Activated CD4-positive, alpha-beta T cell treated with anti-CD3 and anti-CD28 coated beads, Interleukin-2, amount 50 U/mL, for 16 hours (primary cell): ENCODE measurements at regions not wholly inside any gene's neighbourhood (a gene's known extent, or its start where the extent isn't known, plus 50 kb on each side); places are given as distances from the start of the nearest gene placed in this dataset.

ENCODE experiments used
- DNase-seq: peaks from one replicate; pipeline ENCODE4 v3.0.0-alpha.2; 2020

DNA sequence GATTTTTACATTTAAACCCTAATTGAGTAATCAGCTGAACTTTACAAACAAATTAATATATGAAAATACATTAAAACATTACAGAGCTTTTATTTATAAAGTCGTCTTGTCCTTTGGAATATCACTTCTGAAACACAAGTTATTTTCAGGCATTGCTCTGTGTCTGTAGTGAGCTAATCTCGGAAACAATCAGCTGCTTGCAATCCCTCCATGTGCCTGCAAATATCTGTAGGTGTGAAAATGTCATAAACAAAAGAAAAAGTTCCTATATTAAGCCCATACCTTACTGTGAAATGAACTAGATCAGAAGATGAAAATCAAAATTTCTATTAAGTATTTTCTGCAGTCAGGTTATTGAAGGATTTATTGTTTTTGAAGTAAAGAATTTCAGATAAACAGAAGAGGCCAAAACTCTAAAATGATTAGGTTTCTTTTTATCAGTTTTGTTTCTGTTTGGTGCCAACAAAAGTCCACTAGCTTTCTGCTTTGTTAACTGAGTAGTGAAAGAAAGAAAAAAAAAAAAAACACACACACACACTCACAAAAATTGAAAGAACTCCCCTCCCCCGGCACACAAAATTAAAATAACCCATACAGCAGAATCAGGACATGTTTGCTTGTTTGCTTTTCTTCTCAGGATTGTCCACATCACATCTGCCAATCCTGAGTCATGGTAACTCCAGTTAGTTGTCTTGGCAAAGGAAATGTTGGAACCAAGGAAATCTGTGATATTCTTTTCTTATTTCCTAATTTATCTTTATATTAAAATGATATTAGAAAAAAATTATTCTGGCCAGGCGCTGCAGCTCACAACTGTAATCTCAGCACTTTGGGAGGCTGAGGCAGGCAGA lies 627.0 kb upstream of the SLC39A10 start:
- no peak for DNase-seq

GRCh38 chr2:195027947-195028346 lies 629.1 kb upstream of the SLC39A10 start:
- DNase-seq, result no peak

GRCh38 chr2:195026261-195026660 lies 630.8 kb upstream of the SLC39A10 start:
- DNase-seq, result no peak

DNA sequence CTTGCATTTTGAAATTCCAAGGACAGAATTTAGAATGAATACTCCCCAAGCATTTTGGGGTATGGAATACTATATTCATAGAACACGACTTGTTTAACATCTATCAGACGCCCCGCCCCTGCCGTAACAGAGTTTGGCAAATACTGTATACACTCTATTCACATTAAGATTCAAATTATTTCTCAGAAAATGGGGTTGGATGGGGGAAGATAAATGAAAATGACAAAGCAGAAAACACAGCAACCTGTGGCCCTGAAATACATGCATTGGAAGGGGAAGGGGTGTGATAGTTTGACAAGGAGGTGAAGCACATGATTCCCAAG lies 634.6 kb upstream of the SLC39A10 start:
- no peak for DNase-seq

DNA sequence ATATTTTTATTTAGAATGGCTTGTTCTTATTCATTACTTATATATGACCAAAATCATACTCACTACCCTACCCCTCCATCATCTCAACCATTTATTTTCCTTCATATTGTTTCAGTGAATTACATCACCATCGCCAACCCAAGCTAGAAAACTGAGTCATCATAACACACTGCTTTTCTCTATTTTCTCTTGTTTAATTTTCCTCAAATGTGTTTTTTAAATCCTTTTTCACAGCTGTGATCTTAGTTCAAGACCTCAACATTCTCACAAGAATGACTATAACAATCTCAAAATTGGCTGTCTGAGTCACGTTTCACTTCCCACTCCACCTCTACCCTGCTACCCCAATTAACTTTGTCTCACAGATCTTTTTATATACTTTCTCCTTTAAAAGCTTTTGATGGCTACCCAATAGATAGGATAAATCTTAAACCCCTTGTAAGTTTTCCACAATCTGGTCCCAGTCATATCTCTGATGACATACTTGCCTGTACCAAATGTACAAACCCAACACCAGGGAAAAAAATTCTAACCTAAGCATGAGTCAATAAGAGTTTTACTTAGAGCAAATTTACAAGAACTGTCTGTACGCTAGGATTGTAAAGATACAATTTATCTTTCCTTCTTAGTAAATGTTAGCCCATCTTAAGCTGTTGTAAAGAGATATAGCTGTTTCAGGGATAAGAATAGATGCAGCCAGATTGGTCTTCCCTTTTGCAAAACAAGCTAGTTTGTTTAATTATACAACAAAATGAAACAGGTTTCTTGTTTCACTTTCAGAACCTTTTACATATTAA lies 635.1 kb upstream of the SLC39A10 start:
- DNase-seq, result no peak

GRCh38 chr2:195018462-195018861 lies 638.6 kb upstream of the SLC39A10 start:
- no peak for DNase-seq

DNA sequence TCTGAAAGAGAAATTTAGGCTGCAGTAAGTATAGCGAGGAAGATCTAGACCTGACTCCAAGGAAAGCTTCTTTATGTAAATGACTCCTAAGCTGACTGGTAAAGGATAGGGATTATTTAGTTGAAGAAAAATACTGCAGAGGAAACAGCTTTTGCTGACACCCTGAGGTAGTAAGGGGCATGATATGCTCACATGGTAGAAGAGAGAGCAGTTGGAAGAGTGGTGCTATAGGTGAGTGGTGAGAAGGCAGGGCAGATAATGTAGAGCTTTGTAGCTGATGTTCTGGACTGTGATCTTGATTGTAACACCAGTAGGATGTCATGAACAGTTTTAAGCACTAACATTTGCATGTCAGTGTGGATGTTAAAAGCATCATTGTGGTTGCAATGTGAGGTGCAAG lies 639.1 kb upstream of the SLC39A10 start:
- DNase-seq, result no peak

DNA sequence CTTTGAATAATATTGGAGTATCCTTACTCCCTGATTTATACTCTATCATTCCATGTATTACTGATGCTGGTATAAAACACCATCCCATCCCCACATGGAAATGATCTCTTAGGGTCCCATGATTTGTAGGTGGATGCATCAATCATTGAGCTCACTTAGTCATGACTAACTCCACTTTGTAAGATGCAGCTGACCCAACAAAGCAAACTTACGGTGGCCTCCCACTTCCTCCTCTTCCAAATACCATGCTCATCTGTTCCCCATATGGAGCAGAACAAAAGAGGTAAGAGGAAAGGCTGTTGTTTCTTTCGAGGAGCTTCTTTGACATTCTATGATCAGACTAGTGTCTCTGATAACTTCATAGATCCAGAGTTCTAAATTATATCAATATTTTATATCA lies 640.2 kb upstream of the SLC39A10 start:
- DNase-seq, result no peak

DNA sequence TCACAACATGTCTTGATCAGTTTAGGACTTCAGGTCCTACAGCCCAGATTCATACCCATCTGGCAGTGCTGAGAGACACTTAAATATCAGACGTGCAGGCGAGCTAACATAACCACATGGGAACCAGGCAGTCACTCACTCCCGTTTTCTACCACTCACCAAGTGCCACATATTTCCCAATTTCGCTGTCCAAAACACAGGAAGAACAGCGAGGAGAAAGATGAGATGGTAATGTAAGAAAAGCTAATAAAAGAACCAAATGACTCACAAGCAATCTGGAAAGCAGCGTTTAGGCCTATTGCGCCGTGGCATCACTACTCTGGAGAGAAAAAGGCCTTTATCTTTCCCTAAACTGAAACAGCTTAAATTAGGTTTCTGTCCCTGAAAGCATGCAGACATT lies 647.8 kb upstream of the SLC39A10 start:
- DNase-seq, result no peak

GRCh38 chr2:195006856-195007255 lies 650.2 kb upstream of the SLC39A10 start:
- no peak for DNase-seq

GRCh38 chr2:195003881-195004471 lies 653.0 kb upstream of the SLC39A10 start:
- DNase-seq, result no peak

GRCh38 chr2:195001924-195002323 lies 655.1 kb upstream of the SLC39A10 start:
- DNase-seq, result no peak

DNA sequence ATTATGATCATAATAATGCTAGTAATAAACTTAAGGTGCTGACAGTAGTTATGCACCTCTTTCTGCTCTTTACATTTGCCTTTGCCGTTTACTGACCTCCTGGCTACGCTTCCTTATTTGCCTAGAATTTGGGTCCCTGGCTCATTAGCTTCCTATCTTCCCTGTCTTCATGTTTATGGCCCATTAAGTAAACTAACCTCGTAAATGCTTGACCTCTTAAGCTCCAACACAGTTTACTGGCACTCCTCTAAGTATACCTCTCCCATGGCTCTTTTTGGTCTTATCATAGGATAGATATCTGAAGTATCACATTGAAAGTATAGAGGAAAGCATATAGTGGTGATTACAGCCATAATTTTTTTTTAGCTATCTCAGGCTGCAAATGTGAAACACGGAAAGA lies 657.3 kb upstream of the SLC39A10 start:
- DNase-seq, result no peak

DNA sequence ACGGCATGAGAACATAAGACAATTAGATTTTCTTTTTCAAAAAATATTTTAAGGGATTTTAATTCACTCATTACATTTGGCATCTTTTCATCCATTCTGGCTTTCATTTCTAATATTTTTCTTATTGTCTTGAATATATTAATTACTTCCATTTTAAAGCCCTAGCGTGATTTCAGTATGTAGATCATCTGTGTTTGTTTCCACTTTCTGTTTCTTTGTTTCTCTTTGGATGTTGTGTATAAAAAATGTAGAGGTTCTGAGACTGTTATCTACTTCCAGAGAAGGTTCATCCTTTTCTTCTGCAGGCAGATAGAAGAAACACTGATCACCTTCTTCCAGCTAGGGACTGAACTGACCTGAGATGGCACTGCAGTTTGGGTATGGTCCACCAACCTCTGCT lies 664.4 kb upstream of the SLC39A10 start:
- DNase-seq, result no peak

DNA sequence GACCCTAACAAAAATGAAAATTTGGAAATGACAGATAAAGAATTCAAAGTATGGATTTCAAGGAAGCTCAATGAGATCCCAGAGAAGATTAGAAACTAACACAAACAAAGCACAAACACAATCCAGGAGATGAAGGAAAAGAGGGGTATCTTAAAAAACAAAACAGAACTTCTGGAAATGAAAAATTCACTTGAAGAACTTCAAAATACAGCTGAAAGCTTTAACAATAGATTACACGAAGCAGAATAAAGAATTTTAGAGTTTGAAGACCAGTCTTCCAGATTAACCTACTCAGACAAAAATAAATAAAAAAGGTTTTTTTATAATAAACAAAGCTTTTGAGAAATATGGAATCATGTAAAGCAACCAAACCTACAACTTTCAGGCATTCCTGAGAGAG lies 671.8 kb upstream of the SLC39A10 start:
- no peak for DNase-seq

- DNase-seq, result no peak
Measured at GRCh38 chr2:194962254-194962653, 694.8 kb upstream of the SLC39A10 start.

- no peak for DNase-seq
Measured at GRCh38 chr2:194954218-194954617, 702.8 kb upstream of the SLC39A10 start.

DNA sequence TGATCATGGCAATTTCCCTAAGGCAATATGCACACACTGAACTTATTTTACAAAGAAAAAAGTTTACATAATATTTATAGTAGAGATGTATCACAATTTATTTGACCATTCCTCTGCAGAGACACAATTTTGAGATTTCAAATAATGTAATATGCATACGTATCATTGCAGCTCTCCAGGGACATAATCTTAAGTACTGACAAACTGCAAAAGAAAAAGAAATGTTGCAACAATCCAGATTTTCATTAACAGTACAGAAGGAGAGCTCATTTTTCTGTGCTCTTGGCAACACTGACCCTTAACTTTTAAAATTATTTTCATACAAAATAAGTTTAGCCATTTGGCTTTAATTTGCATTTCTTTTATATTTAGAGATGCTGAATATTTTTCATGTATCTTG lies 710.2 kb upstream of the SLC39A10 start:
- no peak for DNase-seq

DNA sequence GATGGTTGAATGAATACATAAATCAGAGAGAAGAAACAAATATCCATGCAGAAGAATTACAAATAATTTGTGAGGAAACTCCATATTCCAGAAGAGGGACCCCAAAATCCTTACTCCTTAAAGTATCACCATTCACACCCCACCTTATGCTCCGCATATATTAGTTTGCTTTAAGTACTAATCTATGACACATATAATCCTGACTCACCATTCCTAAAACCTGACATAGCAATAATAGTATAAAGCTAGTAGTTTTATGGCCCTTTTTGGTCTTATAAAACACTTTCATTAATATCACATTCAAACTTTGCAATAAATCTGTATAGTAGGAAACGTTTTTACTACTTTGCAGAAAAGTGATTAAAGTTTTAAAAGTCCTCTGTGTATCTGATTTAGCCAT lies 719.0 kb upstream of the SLC39A10 start:
- no peak for DNase-seq

GRCh38 chr2:194927489-194927888 lies 729.5 kb upstream of the SLC39A10 start:
- DNase-seq, result no peak

DNA sequence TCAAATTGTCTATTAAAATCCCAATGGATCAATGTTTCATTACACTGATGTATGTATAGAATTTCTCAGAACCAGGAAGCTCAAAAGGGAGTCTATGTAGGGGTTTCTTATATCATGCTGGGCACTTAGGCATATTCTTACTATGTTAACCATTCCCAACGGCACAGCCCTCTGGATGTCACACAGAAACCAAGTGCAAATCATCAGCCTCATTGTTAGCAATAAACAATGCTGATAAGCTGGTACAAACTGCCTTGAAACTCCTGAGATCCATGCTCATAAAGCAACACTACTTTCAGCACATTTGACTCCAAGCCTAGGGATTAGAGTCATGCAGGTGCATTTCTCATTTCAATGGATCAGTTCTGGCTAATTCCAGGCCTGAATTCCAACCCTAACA lies 730.2 kb upstream of the SLC39A10 start:
- no peak for DNase-seq

GRCh38 chr2:194925742-194926141 lies 731.3 kb upstream of the SLC39A10 start:
- no peak for DNase-seq

DNA sequence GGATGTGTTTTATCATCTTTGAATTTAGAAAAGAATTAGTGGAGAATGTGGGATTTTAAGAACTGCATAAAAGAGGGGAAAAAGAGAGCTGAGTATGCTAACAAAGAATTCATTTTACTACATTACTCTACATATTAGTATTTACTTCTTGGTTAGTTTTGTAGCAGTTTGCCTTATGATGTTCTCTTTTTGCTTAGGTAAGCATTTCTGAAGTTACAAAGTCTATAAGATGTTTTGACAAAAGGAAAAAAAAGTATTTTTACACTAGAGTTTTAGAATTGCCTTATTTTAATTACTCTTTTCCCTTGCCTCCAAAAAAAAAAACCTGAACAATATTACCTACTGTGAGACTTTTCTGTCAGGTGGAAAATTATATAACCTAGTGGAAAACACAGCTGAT lies 739.5 kb upstream of the SLC39A10 start:
- DNase-seq, result no peak

DNA sequence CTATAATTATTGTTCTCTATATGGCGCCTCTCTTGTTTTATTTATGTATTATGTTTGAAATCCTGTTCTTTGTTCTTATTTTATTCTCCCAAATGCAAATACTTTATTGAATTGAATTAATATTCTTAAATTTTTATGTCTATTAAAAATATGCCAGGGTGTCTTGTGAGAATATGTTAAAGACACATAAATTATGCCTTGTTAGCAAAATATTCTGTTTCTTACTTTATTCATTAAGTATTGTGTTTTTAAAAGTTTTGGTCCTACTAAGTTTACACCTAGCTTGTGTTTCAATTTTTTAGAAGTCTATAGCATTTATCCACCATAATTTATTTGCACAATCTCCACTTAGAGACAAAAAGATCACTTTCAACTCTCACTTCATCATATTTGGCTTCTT lies 741.5 kb upstream of the SLC39A10 start:
- no peak for DNase-seq
